ENCODE measurements at regions not wholly inside any gene's neighbourhood (a gene's known extent, or its start where the extent isn't known, plus 50 kb on each side); places are given as distances from the start of the nearest gene placed in this dataset.
"Not testable (repeated sequence)": the region's sequence is repeated elsewhere in the genome, so short reads cannot be mapped to it uniquely, and the experiment has no call there.

GRCh38 chr7:80303315-80303714 lies 168.7 kb downstream of the GNAI1 start:
- no peak for TF ChIP-seq POLR2A (IDR thresholded peaks at IDR 0.05)
- TF ChIP-seq CTCF (IDR thresholded peaks at IDR 0.05) = no peak
- intact Hi-C loops (cut with DNase I; ENCODE audit: low total_unique reads) = no loop called here
- WGBS, 2 donors = 60 to 62% methylated on average over 2 of the region's 2 CpGs
- H3K4me3 ChIP-seq (ENCODE audit: low read depth, poor library complexity, severe bottlenecking) = no peak overlapping the region
- DNase-seq (ENCODE audit: low spot score in 2 of 2) = no peak

GRCh38 chr7:80302636-80303035 lies 168.0 kb downstream of the GNAI1 start:
- intact Hi-C loops (cut with DNase I; ENCODE audit: low total_unique reads) = no loop called here
- DNase-seq (ENCODE audit: low spot score in 2 of 2) = no peak

GRCh38 chr7:80302078-80302477 lies 167.4 kb downstream of the GNAI1 start:
- DNase-seq (ENCODE audit: low spot score in 2 of 2) = no peak
- intact Hi-C loops (cut with DNase I; ENCODE audit: low total_unique reads) = no loop called here
- H3K4me3 ChIP-seq (ENCODE audit: low read depth, poor library complexity, severe bottlenecking) = no peak overlapping the region
- WGBS, 2 donors = 78 to 83% methylated on average over 5 of the region's 5 CpGs
- TF ChIP-seq POLR2A (IDR thresholded peaks at IDR 0.05) = no peak
- TF ChIP-seq CTCF (IDR thresholded peaks at IDR 0.05) = no peak

More at GRCh38 chr7:80302636-80303035, 168.0 kb downstream of the GNAI1 start:
- WGBS, 2 donors = 70 to 74% methylated on average over 2 of the region's 2 CpGs
- H3K4me3 ChIP-seq (ENCODE audit: low read depth, poor library complexity, severe bottlenecking) = no peak overlapping the region
- TF ChIP-seq POLR2A (IDR thresholded peaks at IDR 0.05) (no peak), CTCF (IDR thresholded peaks at IDR 0.05) (no peak)

GRCh38 chr7:80298201-80298600 lies 163.6 kb downstream of the GNAI1 start:
- DNase-seq (ENCODE audit: low spot score in 2 of 2) = no peak
- intact Hi-C loops (cut with DNase I; ENCODE audit: low total_unique reads) = no loop called here
- TF ChIP-seq CTCF (IDR thresholded peaks at IDR 0.05) (no peak), POLR2A (IDR thresholded peaks at IDR 0.05) (no peak)
- H3K4me3 ChIP-seq (ENCODE audit: low read depth, poor library complexity, severe bottlenecking) = no peak overlapping the region

- no peak for DNase-seq (ENCODE audit: low spot score in 2 of 2)
- H3K4me3 ChIP-seq (ENCODE audit: low read depth, poor library complexity, severe bottlenecking) = no peak overlapping the region
- TF ChIP-seq POLR2A (IDR thresholded peaks at IDR 0.05) (no peak), CTCF (IDR thresholded peaks at IDR 0.05) (no peak)
- intact Hi-C loops (cut with DNase I; ENCODE audit: low total_unique reads) = no loop called here
These were observed 159.7 kb downstream of the GNAI1 start for GRCh38 chr7:80294346-80294745.

GRCh38 chr7:80292634-80293033 lies 158.0 kb downstream of the GNAI1 start:
- DNase-seq (ENCODE audit: low spot score in 2 of 2); H3K4me3 ChIP-seq (ENCODE audit: low read depth, poor library complexity, severe bottlenecking); intact Hi-C loops (cut with DNase I; ENCODE audit: low total_unique reads): not testable (repeated sequence)
- WGBS, 2 donors = 91 to 95% methylated on average over 3 of the region's 3 CpGs
